Activated effector memory CD4-positive, alpha-beta T cell treated with anti-CD3 and anti-CD28 coated beads, Interleukin-2, amount 50 U/mL, for 16 hours (primary cell): ENCODE measurements at regions not wholly inside any gene's neighbourhood (a gene's known extent, or its start where the extent isn't known, plus 50 kb on each side); places are given as distances from the start of the nearest gene placed in this dataset.
"Not testable (repeated sequence)": the region's sequence is repeated elsewhere in the genome, so short reads cannot be mapped to it uniquely, and the experiment has no call there.

ENCODE experiments used
- DNase-seq: peaks from one replicate; pipeline ENCODE4 v3.0.0-alpha.2; 2020

- DNase-seq, result no peak
Observed at GRCh38 chr5:58009754-58010153, 450.1 kb downstream of the PLK2 start.

GRCh38 chr5:58002323-58002722 lies 457.6 kb downstream of the PLK2 start:
- no peak for DNase-seq

GRCh38 chr5:57993866-57994265 lies 466.0 kb downstream of the PLK2 start:
- DNase-seq, result no peak

- no peak for DNase-seq
Observed at GRCh38 chr5:57989378-57989777, 470.5 kb downstream of the PLK2 start.

GRCh38 chr5:57988813-57989212 lies 471.1 kb downstream of the PLK2 start:
- DNase-seq, result no peak

- no peak for DNase-seq
Observed at GRCh38 chr5:57987552-57987951, 472.3 kb downstream of the PLK2 start.

GRCh38 chr5:57986761-57987341 lies 473.0 kb downstream of the PLK2 start:
- DNase-seq, result no peak

- DNase-seq, result no peak
Observed at GRCh38 chr5:57983426-57983825, 476.5 kb downstream of the PLK2 start.

GRCh38 chr5:57979671-57980070 lies 480.2 kb downstream of the PLK2 start:
- DNase-seq, result no peak

GRCh38 chr5:57976506-57976905 lies 483.4 kb downstream of the PLK2 start:
- DNase-seq, result no peak

GRCh38 chr5:57972099-57972498 lies 487.8 kb downstream of the PLK2 start:
- DNase-seq, result not testable (repeated sequence)

GRCh38 chr5:57960569-57960968 lies 478.0 kb upstream of the ACTBL2 start:
- no peak for DNase-seq

- DNase-seq, result no peak
Observed at GRCh38 chr5:57956636-57957035, 474.0 kb upstream of the ACTBL2 start.

GRCh38 chr5:57955511-57955910 lies 472.9 kb upstream of the ACTBL2 start:
- no peak for DNase-seq

- no peak for DNase-seq
Observed at GRCh38 chr5:57953792-57954191, 471.2 kb upstream of the ACTBL2 start.

- no peak for DNase-seq
Observed at GRCh38 chr5:57950616-57951228, 468.1 kb upstream of the ACTBL2 start.

GRCh38 chr5:57948091-57948490 lies 465.5 kb upstream of the ACTBL2 start:
- no peak for DNase-seq

GRCh38 chr5:57947181-57947580 lies 464.6 kb upstream of the ACTBL2 start:
- DNase-seq, result no peak

GRCh38 chr5:57940879-57941278 lies 458.3 kb upstream of the ACTBL2 start:
- no peak for DNase-seq

- DNase-seq, result no peak
Observed at GRCh38 chr5:57940236-57940635, 457.6 kb upstream of the ACTBL2 start.

- no peak for DNase-seq
Observed at GRCh38 chr5:57939771-57940170, 457.2 kb upstream of the ACTBL2 start.

- DNase-seq, result no peak
Observed at GRCh38 chr5:57939335-57939734, 456.7 kb upstream of the ACTBL2 start.

- no peak for DNase-seq
Observed at GRCh38 chr5:57938174-57938557, 455.6 kb upstream of the ACTBL2 start.

GRCh38 chr5:57937501-57938173 lies 455.0 kb upstream of the ACTBL2 start:
- no peak for DNase-seq

- no peak for DNase-seq
Observed at GRCh38 chr5:57937025-57937424, 454.4 kb upstream of the ACTBL2 start.
